Mesothelial cell of epicardium (in vitro differentiated cells): ENCODE measurements at regions not wholly inside any gene's neighbourhood (a gene's known extent, or its start where the extent isn't known, plus 50 kb on each side); places are given as distances from the start of the nearest gene placed in this dataset.

Source experiments
- DNase-seq, 2 experiments: peaks; one replicate each; pipeline ENCODE4 v3.0.0; 2021; ENCODE audit warnings: low spot score in 2 of 2; ENCODE audit not compliant: unreplicated experiment in 2 of 2
- H3K27ac Mint-ChIP-seq: 2 replicates; pipeline ENCODE4 v1.8.0; 2021; ENCODE audit warnings: mixed read lengths
- H3K27me3 Mint-ChIP-seq: 2 replicates; pipeline ENCODE4 v1.8.0; 2021; ENCODE audit warnings: low read depth, mixed read lengths
- H3K36me3 Mint-ChIP-seq: 2 replicates; pipeline ENCODE4 v1.8.0; 2021; ENCODE audit warnings: mixed read lengths
- H3K4me1 Mint-ChIP-seq: 2 replicates; pipeline ENCODE4 v1.8.0; 2021; ENCODE audit warnings: mixed read lengths
- H3K4me3 Mint-ChIP-seq: 2 replicates; pipeline ENCODE4 v1.8.0; 2021; ENCODE audit warnings: mild to moderate bottlenecking, moderate library complexity, mixed read lengths
- H3K9me3 Mint-ChIP-seq: 2 replicates; pipeline ENCODE4 v1.8.0; 2021; ENCODE audit warnings: mixed read lengths
- CTCF ChIP-seq: fragments of 200-600 bp; sonication (generic); IDR thresholded peaks from one replicate; pipeline ENCODE4 v1.5.0; 2021; ENCODE audit warnings: antibody characterized with exemption; ENCODE audit not compliant: unreplicated experiment

GRCh38 chr14:43778570-43778936, 728.5 kb downstream of the FSCB start:
- no peak overlapping the region for H3K27ac Mint-ChIP-seq
- peaks cover 2% of the 10 kb centered on the region for H3K4me1 Mint-ChIP-seq

GRCh38 chr14:43765474-43765873, 741.6 kb downstream of the FSCB start:
- TF ChIP-seq CTCF, result no peak
- H3K27ac Mint-ChIP-seq, result no peak overlapping the region
- no peak for DNase-seq
- peaks cover 11% of the 10 kb centered on the region for H3K4me1 Mint-ChIP-seq
- H3K9me3 Mint-ChIP-seq, result peaks cover 23% of the 10 kb centered on the region
- no peaks in the 10 kb centered on the region for H3K27me3 Mint-ChIP-seq
- no peak overlapping the region for H3K4me3 Mint-ChIP-seq
- H3K36me3 Mint-ChIP-seq, result no peaks in the 10 kb centered on the region

More at GRCh38 chr14:43778570-43778936, 728.5 kb downstream of the FSCB start:
- no peak for DNase-seq
- no peaks in the 10 kb centered on the region for H3K27me3 Mint-ChIP-seq
- H3K36me3 Mint-ChIP-seq, result peaks cover 4% of the 10 kb centered on the region
- no peak overlapping the region for H3K4me3 Mint-ChIP-seq
- peaks cover 31% of the 10 kb centered on the region for H3K9me3 Mint-ChIP-seq
- no peak for TF ChIP-seq CTCF

GRCh38 chr14:43764433-43764832, 742.6 kb downstream of the FSCB start:
- H3K4me3 Mint-ChIP-seq, result no peak overlapping the region
- peaks cover 23% of the 10 kb centered on the region for H3K9me3 Mint-ChIP-seq
- H3K27me3 Mint-ChIP-seq, result no peaks in the 10 kb centered on the region
- no peak for TF ChIP-seq CTCF
- no peak for DNase-seq
- no peaks in the 10 kb centered on the region for H3K36me3 Mint-ChIP-seq
- H3K4me1 Mint-ChIP-seq, result peaks cover 11% of the 10 kb centered on the region
- H3K27ac Mint-ChIP-seq, result no peak overlapping the region

GRCh38 chr14:43755707-43756106, 751.4 kb downstream of the FSCB start:
- H3K27ac Mint-ChIP-seq, result no peak overlapping the region
- H3K27me3 Mint-ChIP-seq, result no peaks in the 10 kb centered on the region
- TF ChIP-seq CTCF, result no peak
- H3K4me1 Mint-ChIP-seq, result no peaks in the 10 kb centered on the region
- no peak overlapping the region for H3K4me3 Mint-ChIP-seq
- peaks cover 11% of the 10 kb centered on the region for H3K9me3 Mint-ChIP-seq
- H3K36me3 Mint-ChIP-seq, result no peaks in the 10 kb centered on the region
- DNase-seq, result no peak

GRCh38 chr14:43754838-43755237, 752.2 kb downstream of the FSCB start:
- Mint-ChIP-seq H3K36me3 (no peaks in the 10 kb centered on the region), H3K27me3 (no peaks in the 10 kb centered on the region), H3K27ac (no peak overlapping the region), H3K4me3 (no peak overlapping the region), H3K4me1 (no peaks in the 10 kb centered on the region), H3K9me3 (peaks cover 11% of the 10 kb centered on the region)
- TF ChIP-seq CTCF, result no peak
- DNase-seq, result no peak

GRCh38 chr14:43745746-43746145, 761.3 kb downstream of the FSCB start:
- TF ChIP-seq CTCF, result no peak
- no peak for DNase-seq
- Mint-ChIP-seq H3K9me3 (peaks cover 3% of the 10 kb centered on the region), H3K27me3 (no peaks in the 10 kb centered on the region), H3K36me3 (no peaks in the 10 kb centered on the region), H3K4me3 (no peak overlapping the region), H3K27ac (no peak overlapping the region), H3K4me1 (no peaks in the 10 kb centered on the region)
